ENCODE measurements at regions not wholly inside any gene's neighbourhood (a gene's known extent, or its start where the extent isn't known, plus 50 kb on each side); places are given as distances from the start of the nearest gene placed in this dataset.

DNA sequence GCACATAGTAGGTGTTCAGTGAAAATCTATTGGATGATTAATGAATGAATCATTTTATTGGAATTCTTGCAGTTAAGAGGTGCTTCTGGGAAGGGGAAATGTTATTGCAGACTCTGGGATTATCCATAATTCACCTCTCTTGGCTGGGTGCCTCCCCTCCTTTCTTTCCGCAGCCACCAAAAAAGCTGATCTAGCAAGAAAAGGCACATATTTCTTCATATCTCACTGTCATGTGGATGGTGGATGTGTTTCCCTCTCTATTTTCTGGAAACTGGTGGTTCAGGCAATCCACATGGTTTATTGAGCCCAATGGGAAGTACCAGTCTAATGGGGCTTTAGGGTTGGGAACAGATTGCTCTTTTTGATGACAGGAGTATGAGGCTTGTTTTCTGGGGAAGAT, 151.1 kb upstream of the ROPN1 start:
- Histone ChIP-seq H3K27me3 (ENCODE audit: control insufficient read depth, insufficient read depth, low read length) (no peaks in the 10 kb centered on the region), H3K4me1 (ENCODE audit: control insufficient read depth, extremely low read depth, insufficient read depth, low read length) (no peaks in the 10 kb centered on the region), H3K4me3 (replicated peaks in 1 of 4; ENCODE audit: control extremely low read depth in 1 of 4, insufficient read depth in 1 of 4, low read depth in 3 of 4, low read length in 4 of 4) (no peak overlapping the region), H3K9me3 (ENCODE audit: control insufficient read depth, insufficient read depth, low read depth, low read length) (no peaks in the 10 kb centered on the region), H3K27ac (ENCODE audit: insufficient read depth, low read length) (no peak overlapping the region), H4K20me1 (ENCODE audit: control insufficient read depth, extremely low read depth, insufficient read depth, low read length) (no peaks in the 10 kb centered on the region), H3K36me3 (ENCODE audit: control insufficient read depth, insufficient read depth, low read length) (no peaks in the 10 kb centered on the region), H3K9ac (ENCODE audit: insufficient read depth, low read length) (no peak overlapping the region), H3K79me2 (ENCODE audit: control insufficient read depth, insufficient read depth, low read length) (no peaks in the 10 kb centered on the region), H3K4me2 (ENCODE audit: extremely low read depth, insufficient read depth, low read length) (no peak overlapping the region), H2AFZ (ENCODE audit: low read length) (no peak overlapping the region)
- DNase-seq (ENCODE audit: low read depth in 2 of 2) = no peak
- TF ChIP-seq EZH2 (IDR thresholded peaks at IDR 0.05; ENCODE audit: low read length, missing control alignments) = no peak
- TF ChIP-seq, protein P1, sequence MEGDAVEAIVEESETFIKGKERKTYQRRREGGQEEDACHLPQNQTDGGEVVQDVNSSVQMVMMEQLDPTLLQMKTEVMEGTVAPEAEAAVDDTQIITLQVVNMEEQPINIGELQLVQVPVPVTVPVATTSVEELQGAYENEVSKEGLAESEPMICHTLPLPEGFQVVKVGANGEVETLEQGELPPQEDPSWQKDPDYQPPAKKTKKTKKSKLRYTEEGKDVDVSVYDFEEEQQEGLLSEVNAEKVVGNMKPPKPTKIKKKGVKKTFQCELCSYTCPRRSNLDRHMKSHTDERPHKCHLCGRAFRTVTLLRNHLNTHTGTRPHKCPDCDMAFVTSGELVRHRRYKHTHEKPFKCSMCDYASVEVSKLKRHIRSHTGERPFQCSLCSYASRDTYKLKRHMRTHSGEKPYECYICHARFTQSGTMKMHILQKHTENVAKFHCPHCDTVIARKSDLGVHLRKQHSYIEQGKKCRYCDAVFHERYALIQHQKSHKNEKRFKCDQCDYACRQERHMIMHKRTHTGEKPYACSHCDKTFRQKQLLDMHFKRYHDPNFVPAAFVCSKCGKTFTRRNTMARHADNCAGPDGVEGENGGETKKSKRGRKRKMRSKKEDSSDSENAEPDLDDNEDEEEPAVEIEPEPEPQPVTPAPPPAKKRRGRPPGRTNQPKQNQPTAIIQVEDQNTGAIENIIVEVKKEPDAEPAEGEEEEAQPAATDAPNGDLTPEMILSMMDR (conservative IDR thresholded peaks at IDR 0.05 in 1 of 2, IDR thresholded peaks at IDR 0.05 in 1 of 2; ENCODE audit: low read depth in 1 of 2, low read length in 2 of 2) = no peak

DNA sequence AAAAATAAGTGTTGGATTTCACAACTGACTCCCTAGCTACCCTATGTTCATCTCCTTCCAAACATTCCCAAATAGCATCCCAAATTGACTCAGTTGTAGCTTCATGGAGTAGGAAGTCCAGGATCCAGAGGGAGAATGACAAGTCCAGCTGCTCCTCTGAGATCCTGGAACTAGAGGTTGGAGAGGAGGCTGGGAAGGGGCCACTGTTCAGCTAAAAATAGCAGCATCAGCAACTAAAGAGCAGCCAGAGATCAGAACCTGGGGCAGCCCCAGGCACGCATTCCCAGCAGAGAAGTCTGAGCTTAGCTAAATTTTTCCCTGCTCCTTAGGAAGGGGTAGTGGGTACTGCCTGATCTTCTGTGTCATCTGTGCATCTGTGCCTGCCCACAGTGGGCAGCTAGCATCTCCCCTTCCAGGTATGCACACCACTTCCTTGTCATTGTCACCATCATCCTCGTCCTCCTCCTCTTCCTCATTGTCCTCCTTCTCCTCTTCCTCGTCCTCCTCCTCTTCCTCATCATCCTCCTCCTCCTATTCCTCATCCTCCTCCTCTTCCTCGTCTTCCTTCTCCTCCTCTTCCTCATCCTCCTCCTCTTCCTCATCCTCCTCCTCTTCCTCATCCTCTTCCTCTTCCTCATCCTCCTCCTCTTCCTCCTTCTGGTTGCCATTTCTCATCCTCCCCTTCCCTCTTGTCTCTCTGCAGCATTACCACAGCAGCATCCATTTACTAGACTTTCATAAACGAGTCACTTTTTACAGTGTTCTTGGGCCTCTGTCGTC, 152.3 kb upstream of the ROPN1 start:
- no peak overlapping the region for H2AFZ ChIP-seq (ENCODE audit: low read length)
- no peaks in the 10 kb centered on the region for H3K4me1 ChIP-seq (ENCODE audit: control insufficient read depth, extremely low read depth, insufficient read depth, low read length)
- TF ChIP-seq EZH2 (IDR thresholded peaks at IDR 0.05; ENCODE audit: low read length, missing control alignments) = no peak
- no peak overlapping the region for H3K4me3 ChIP-seq (replicated peaks in 1 of 4; ENCODE audit: control extremely low read depth in 1 of 4, insufficient read depth in 1 of 4, low read depth in 3 of 4, low read length in 4 of 4)
- no peak overlapping the region for H3K4me2 ChIP-seq (ENCODE audit: extremely low read depth, insufficient read depth, low read length)
- H3K79me2 ChIP-seq (ENCODE audit: control insufficient read depth, insufficient read depth, low read length) = no peaks in the 10 kb centered on the region
- H3K27ac ChIP-seq (ENCODE audit: insufficient read depth, low read length) = no peak overlapping the region
- no peak for DNase-seq (ENCODE audit: low read depth in 2 of 2)
- no peaks in the 10 kb centered on the region for H4K20me1 ChIP-seq (ENCODE audit: control insufficient read depth, extremely low read depth, insufficient read depth, low read length)
- no peaks in the 10 kb centered on the region for H3K36me3 ChIP-seq (ENCODE audit: control insufficient read depth, insufficient read depth, low read length)
- no peaks in the 10 kb centered on the region for H3K9me3 ChIP-seq (ENCODE audit: control insufficient read depth, insufficient read depth, low read depth, low read length)
- no peaks in the 10 kb centered on the region for H3K27me3 ChIP-seq (ENCODE audit: control insufficient read depth, insufficient read depth, low read length)
- no peak overlapping the region for H3K9ac ChIP-seq (ENCODE audit: insufficient read depth, low read length)

DNA sequence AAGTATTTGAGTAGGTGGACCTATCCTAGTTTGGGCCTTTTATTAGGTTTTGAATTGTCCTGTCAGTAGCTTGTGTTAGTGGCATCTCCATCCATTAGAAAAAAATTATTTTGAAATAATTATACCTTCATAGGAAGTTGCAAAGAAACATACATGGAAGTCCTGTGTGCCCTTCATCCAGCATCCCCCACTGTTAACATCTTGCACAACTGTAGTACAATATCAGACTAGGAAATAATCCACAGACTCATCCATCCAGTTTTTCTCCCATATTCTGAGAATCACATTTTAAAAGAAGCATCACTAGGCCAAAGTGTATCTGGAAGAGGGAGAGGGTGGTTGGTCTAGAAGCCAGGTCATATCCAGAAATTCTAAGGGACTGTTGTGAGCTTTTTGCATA, 155.5 kb upstream of the ROPN1 start:
- TF ChIP-seq, protein P1 (conservative IDR thresholded peaks at IDR 0.05 in 1 of 2, IDR thresholded peaks at IDR 0.05 in 1 of 2; ENCODE audit: low read depth in 1 of 2, low read length in 2 of 2) = no peak
- no peak for TF ChIP-seq EZH2 (IDR thresholded peaks at IDR 0.05; ENCODE audit: low read length, missing control alignments)
- H3K36me3 ChIP-seq (ENCODE audit: control insufficient read depth, insufficient read depth, low read length) = no peaks in the 10 kb centered on the region

More for the DNA sequence above, 155.5 kb upstream of the ROPN1 start:
- no peak overlapping the region for H2AFZ ChIP-seq (ENCODE audit: low read length)
- no peak overlapping the region for H3K9ac ChIP-seq (ENCODE audit: insufficient read depth, low read length)
- no peaks in the 10 kb centered on the region for H4K20me1 ChIP-seq (ENCODE audit: control insufficient read depth, extremely low read depth, insufficient read depth, low read length)
- H3K79me2 ChIP-seq (ENCODE audit: control insufficient read depth, insufficient read depth, low read length) = no peaks in the 10 kb centered on the region
- H3K27me3 ChIP-seq (ENCODE audit: control insufficient read depth, insufficient read depth, low read length) = no peaks in the 10 kb centered on the region
- no peak overlapping the region for H3K4me2 ChIP-seq (ENCODE audit: extremely low read depth, insufficient read depth, low read length)
- DNase-seq (ENCODE audit: low read depth in 2 of 2) = no peak
- no peak overlapping the region for H3K27ac ChIP-seq (ENCODE audit: insufficient read depth, low read length)
- H3K4me1 ChIP-seq (ENCODE audit: control insufficient read depth, extremely low read depth, insufficient read depth, low read length) = no peaks in the 10 kb centered on the region
- no peak overlapping the region for H3K4me3 ChIP-seq (replicated peaks in 1 of 4; ENCODE audit: control extremely low read depth in 1 of 4, insufficient read depth in 1 of 4, low read depth in 3 of 4, low read length in 4 of 4)
- no peaks in the 10 kb centered on the region for H3K9me3 ChIP-seq (ENCODE audit: control insufficient read depth, insufficient read depth, low read depth, low read length)

Measured in fibroblast of lung (primary cell).